SU-DHL-6 (cell line): ENCODE measurements at regions not wholly inside any gene's neighbourhood (a gene's known extent, or its start where the extent isn't known, plus 50 kb on each side); places are given as distances from the start of the nearest gene placed in this dataset.

Experiments used
- H2AFZ ChIP-seq: fragments of 200-600 bp; sonication (generic); 2 replicates; pipeline ENCODE4 v1.6.1; 2014; ENCODE audit warnings: low read depth, mild to moderate bottlenecking, moderate library complexity, mixed read lengths, antibody characterized with exemption, low read length; ENCODE audit not compliant: severe bottlenecking
- H3F3A ChIP-seq: fragments of 200-600 bp; shearing (Covaris generic); 2 replicates; pipeline ENCODE4 v1.6.0; 2016; ENCODE audit warnings: antibody characterized with exemption, mild to moderate bottlenecking; ENCODE audit not compliant: insufficient read depth
- H3K27ac ChIP-seq: fragments of 200-600 bp; sonication (generic); 2 replicates; pipeline ENCODE4 v1.5.1; 2016; ENCODE audit warnings: low read depth, mild to moderate bottlenecking, low read length, moderate library complexity, mixed read lengths
- H3K27me3 ChIP-seq: fragments of 200-600 bp; sonication (generic), shearing (Covaris generic); 2 replicates; pipeline ENCODE4 v1.6.0; 2014; ENCODE audit warnings: mild to moderate bottlenecking, low read length
- H3K36me3 ChIP-seq: fragments of 200-600 bp; sonication (generic); 2 replicates; pipeline ENCODE4 v1.6.1; 2014; ENCODE audit warnings: mild to moderate bottlenecking, low read length, mixed read lengths
- H3K4me2 ChIP-seq: fragments of 300-600, 200-600 bp; shearing (Covaris generic), sonication (generic); 2 replicates; pipeline ENCODE4 v1.6.0; 2014; ENCODE audit warnings: low read length, low read depth, mild to moderate bottlenecking; ENCODE audit not compliant: poor library complexity, severe bottlenecking
- H3K4me3 ChIP-seq: fragments of 200-600 bp; sonication (generic); 2 replicates; pipeline ENCODE4 v1.5.1; 2014; ENCODE audit warnings: antibody characterized with exemption, low read length, mild to moderate bottlenecking, mixed read lengths; ENCODE audit not compliant: insufficient read depth, poor library complexity, severe bottlenecking
- H3K79me2 ChIP-seq: fragments of 200-600 bp; sonication (generic); 2 replicates; pipeline ENCODE4 v1.6.1; 2014; ENCODE audit warnings: mild to moderate bottlenecking, low read length, moderate library complexity; ENCODE audit not compliant: insufficient read depth
- H3K9ac ChIP-seq: fragments of 200-600 bp; sonication (generic); 2 replicates; pipeline ENCODE4 v1.7.0; 2014; ENCODE audit warnings: mild to moderate bottlenecking, low read length
- H3K9me2 ChIP-seq: fragments of 200-600 bp; sonication (generic); replicated peaks from 2 replicates; pipeline ENCODE4 v1.6.1; 2014; ENCODE audit warnings: low read length; ENCODE audit not compliant: insufficient read depth
- H3K9me3 ChIP-seq: fragments of 200-600 bp; sonication (generic); 2 replicates; pipeline ENCODE4 v1.6.1; 2014; ENCODE audit warnings: low read length, mixed read lengths; ENCODE audit not compliant: insufficient read depth
- H4K20me1 ChIP-seq: fragments of 200-600 bp; sonication (generic); 2 replicates; pipeline ENCODE4 v1.6.1; 2014; ENCODE audit warnings: low read depth, mild to moderate bottlenecking, antibody characterized with exemption, low read length, moderate library complexity, mixed read lengths
- CTCF ChIP-seq: fragments of 200-600 bp; sonication (generic); IDR thresholded peaks from one replicate; pipeline ENCODE4 v1.5.1; 2017; ENCODE audit warnings: antibody characterized with exemption, mild to moderate bottlenecking, low read length, moderate library complexity; ENCODE audit not compliant: insufficient read depth, poor library complexity, severe bottlenecking
- EZH2phosphoT487 ChIP-seq: fragments of 200-600 bp; sonication (generic), shearing (Covaris generic); conservative IDR thresholded peaks from 2 replicates; pipeline ENCODE4 v1.6.1; 2018; ENCODE audit warnings: mild to moderate bottlenecking, antibody characterized with exemption, low read length, moderate library complexity, mixed read lengths

- Histone ChIP-seq H3K27ac (no peak overlapping the region), H3K4me3 (no peak overlapping the region), H3K9me2 (no peaks in the 10 kb centered on the region), H3K4me2 (no peak overlapping the region), H3F3A (no peaks in the 10 kb centered on the region), H3K9ac (no peak overlapping the region), H3K79me2 (no peaks in the 10 kb centered on the region), H4K20me1 (no peaks in the 10 kb centered on the region), H2AFZ (no peak overlapping the region), H3K9me3 (no peaks in the 10 kb centered on the region), H3K27me3 (no peaks in the 10 kb centered on the region), H3K36me3 (no peaks in the 10 kb centered on the region)
- TF ChIP-seq CTCF: no peak
- no peak for TF ChIP-seq EZH2phosphoT487
These were observed 645.2 kb downstream of the LMO4 start for GRCh38 chr1:87973896-87974295.

GRCh38 chr1:87976316-87976715 lies 647.6 kb downstream of the LMO4 start:
- no peaks in the 10 kb centered on the region for H3K9me2 ChIP-seq
- H2AFZ ChIP-seq: no peak overlapping the region
- H3K4me2 ChIP-seq: no peak overlapping the region
- no peaks in the 10 kb centered on the region for H3K36me3 ChIP-seq
- H4K20me1 ChIP-seq: no peaks in the 10 kb centered on the region
- H3K27ac ChIP-seq: no peak overlapping the region
- no peaks in the 10 kb centered on the region for H3K79me2 ChIP-seq
- no peak overlapping the region for H3K9ac ChIP-seq
- H3K27me3 ChIP-seq: no peaks in the 10 kb centered on the region
- H3K4me3 ChIP-seq: no peak overlapping the region
- TF ChIP-seq CTCF (no peak), EZH2phosphoT487 (no peak)
- no peaks in the 10 kb centered on the region for H3F3A ChIP-seq
- no peaks in the 10 kb centered on the region for H3K9me3 ChIP-seq

- Histone ChIP-seq H3K79me2 (no peaks in the 10 kb centered on the region), H3K4me3 (no peak overlapping the region), H3F3A (no peaks in the 10 kb centered on the region), H2AFZ (no peak overlapping the region), H3K27ac (no peak overlapping the region), H3K27me3 (no peaks in the 10 kb centered on the region), H3K9ac (no peak overlapping the region), H3K36me3 (no peaks in the 10 kb centered on the region), H3K4me2 (no peak overlapping the region), H4K20me1 (no peaks in the 10 kb centered on the region), H3K9me3 (no peaks in the 10 kb centered on the region), H3K9me2 (no peaks in the 10 kb centered on the region)
- TF ChIP-seq EZH2phosphoT487 (no peak), CTCF (no peak)
These were observed 648.5 kb downstream of the LMO4 start for GRCh38 chr1:87977145-87977544.

- Histone ChIP-seq H3K27ac (no peak overlapping the region), H3K4me2 (no peak overlapping the region), H3K9me3 (no peaks in the 10 kb centered on the region), H3K4me3 (no peak overlapping the region), H3K27me3 (no peaks in the 10 kb centered on the region), H3K9ac (no peak overlapping the region), H4K20me1 (no peaks in the 10 kb centered on the region), H3K36me3 (no peaks in the 10 kb centered on the region), H2AFZ (no peak overlapping the region), H3F3A (no peaks in the 10 kb centered on the region), H3K9me2 (no peaks in the 10 kb centered on the region), H3K79me2 (no peaks in the 10 kb centered on the region)
- TF ChIP-seq EZH2phosphoT487 (no peak), CTCF (no peak)
These were observed 650.4 kb downstream of the LMO4 start for GRCh38 chr1:87979079-87979478.
